Parathyroid adenoma (tissue), 2 donors: ENCODE measurements at regions not wholly inside any gene's neighbourhood (a gene's known extent, or its start where the extent isn't known, plus 50 kb on each side); places are given as distances from the start of the nearest gene placed in this dataset.

ENCODE experiments used
- H2AFZ ChIP-seq: fragments of 300-600 bp; sonication (generic); one replicate; pipeline ENCODE4 v1.7.0; 2017; ENCODE audit warnings: antibody characterized with exemption, mild to moderate bottlenecking
- H3K27ac ChIP-seq: fragments of 300-600 bp; sonication (generic); one replicate; pipeline ENCODE4 v1.7.0; 2017
- H3K27me3 ChIP-seq: fragments of 300-600 bp; sonication (generic); one replicate; pipeline ENCODE4 v1.7.0; 2017; ENCODE audit warnings: low read length; ENCODE audit not compliant: control insufficient read depth, insufficient read depth
- H3K36me3 ChIP-seq: fragments of 300-600 bp; sonication (generic); one replicate; pipeline ENCODE4 v1.7.0; 2017; ENCODE audit warnings: low read length; ENCODE audit not compliant: control insufficient read depth, insufficient read depth
- H3K4me1 ChIP-seq: fragments of 300-600 bp; sonication (generic); one replicate; pipeline ENCODE4 v1.7.0; 2017; ENCODE audit warnings: control low read depth
- H3K4me2 ChIP-seq: fragments of 300-600 bp; sonication (generic); one replicate; pipeline ENCODE4 v1.7.0; 2017; ENCODE audit warnings: low read length
- H3K4me3 ChIP-seq: fragments of 300-600 bp; sonication (generic); one replicate; pipeline ENCODE4 v1.7.0; 2017; ENCODE audit warnings: low read depth, low read length
- H3K79me2 ChIP-seq: fragments of 300-600 bp; sonication (generic); one replicate; pipeline ENCODE4 v1.7.0; 2017; ENCODE audit warnings: control low read depth
- H3K9ac ChIP-seq: fragments of 300-600 bp; sonication (generic); one replicate; pipeline ENCODE4 v1.7.0; 2017; ENCODE audit warnings: mild to moderate bottlenecking
- H3K9me3 ChIP-seq: fragments of 300-600 bp; sonication (generic); one replicate; pipeline ENCODE4 v1.7.0; 2017; ENCODE audit warnings: low read length; ENCODE audit not compliant: control insufficient read depth
- TF ChIP-seq, protein P1 (sequence below): fragments of 300-600 bp; sonication (generic); IDR thresholded peaks from one replicate; pipeline ENCODE4 v1.7.0; 2017; ENCODE audit warnings: antibody characterized with exemption, mild to moderate bottlenecking
- donor health status: primary hyperparathyroidism.

DNA sequence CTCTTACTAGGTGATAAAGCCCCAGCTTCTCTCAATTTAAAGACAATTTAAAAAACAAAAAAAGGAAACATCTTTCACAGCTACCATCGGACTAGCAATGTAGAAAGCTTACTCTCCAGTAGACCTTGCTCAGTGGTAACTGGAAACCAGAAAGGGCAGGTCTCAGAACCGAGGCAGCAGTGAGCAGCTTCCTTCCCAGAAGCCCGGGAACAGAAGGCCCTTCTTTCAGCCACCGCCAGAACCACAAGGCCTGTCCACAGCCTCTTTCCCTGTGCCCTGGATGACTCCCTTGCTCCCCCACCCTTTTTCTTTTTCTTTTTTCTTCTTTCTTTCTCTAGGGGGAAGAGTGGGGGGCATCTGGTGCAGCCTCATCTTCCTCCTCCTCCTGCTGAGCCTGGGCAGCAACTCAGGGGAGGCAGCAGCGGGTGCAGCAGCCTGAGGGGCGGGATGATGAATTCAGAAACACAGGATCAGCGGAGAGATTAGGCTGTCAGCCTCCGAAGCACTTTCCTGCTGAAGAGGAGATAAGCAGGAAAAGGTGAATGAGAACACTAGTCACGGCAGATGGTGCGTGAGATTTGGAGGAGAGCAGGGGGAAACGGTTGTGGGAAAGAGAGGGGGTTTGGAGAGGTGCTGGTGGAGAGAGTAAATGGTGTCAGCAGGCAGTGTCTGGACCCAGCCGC lies 158.5 kb downstream of the ID4 start:
- no peaks in the 10 kb centered on the region for H3K27me3 ChIP-seq
- H3K4me1 ChIP-seq: no peaks in the 10 kb centered on the region
- no peaks in the 10 kb centered on the region for H3K36me3 ChIP-seq
- H3K4me2 ChIP-seq: no peak overlapping the region
- H3K4me3 ChIP-seq: no peak overlapping the region
- no peak overlapping the region for H3K27ac ChIP-seq
- H3K9me3 ChIP-seq: no peaks in the 10 kb centered on the region
- peak overlapping the region; percentile 39 for H2AFZ ChIP-seq
- TF ChIP-seq, protein P1, sequence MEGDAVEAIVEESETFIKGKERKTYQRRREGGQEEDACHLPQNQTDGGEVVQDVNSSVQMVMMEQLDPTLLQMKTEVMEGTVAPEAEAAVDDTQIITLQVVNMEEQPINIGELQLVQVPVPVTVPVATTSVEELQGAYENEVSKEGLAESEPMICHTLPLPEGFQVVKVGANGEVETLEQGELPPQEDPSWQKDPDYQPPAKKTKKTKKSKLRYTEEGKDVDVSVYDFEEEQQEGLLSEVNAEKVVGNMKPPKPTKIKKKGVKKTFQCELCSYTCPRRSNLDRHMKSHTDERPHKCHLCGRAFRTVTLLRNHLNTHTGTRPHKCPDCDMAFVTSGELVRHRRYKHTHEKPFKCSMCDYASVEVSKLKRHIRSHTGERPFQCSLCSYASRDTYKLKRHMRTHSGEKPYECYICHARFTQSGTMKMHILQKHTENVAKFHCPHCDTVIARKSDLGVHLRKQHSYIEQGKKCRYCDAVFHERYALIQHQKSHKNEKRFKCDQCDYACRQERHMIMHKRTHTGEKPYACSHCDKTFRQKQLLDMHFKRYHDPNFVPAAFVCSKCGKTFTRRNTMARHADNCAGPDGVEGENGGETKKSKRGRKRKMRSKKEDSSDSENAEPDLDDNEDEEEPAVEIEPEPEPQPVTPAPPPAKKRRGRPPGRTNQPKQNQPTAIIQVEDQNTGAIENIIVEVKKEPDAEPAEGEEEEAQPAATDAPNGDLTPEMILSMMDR: no peak
- H3K79me2 ChIP-seq: no peaks in the 10 kb centered on the region
- no peak overlapping the region for H3K9ac ChIP-seq

DNA sequence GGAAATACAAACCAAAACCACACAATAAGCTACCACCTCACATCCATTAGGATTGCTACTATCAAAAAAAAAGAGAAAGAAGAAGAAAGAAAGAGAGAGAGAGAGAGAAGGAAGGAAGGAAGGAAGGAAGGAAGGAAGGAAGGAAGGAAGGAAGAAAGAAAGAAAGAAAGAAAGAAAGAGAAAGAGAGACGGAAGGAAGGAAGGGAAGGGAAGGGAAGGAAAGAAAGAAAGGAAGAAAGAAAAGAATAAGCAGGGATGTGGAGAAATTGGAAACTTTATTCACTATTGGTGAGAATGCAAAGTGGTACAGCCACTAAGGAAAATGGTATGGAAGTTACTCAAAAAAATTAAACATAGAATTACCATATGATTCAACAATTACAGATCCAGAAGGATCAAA lies 159.9 kb downstream of the ID4 start:
- H3K27ac ChIP-seq: no peak overlapping the region
- no peaks in the 10 kb centered on the region for H3K79me2 ChIP-seq
- H3K36me3 ChIP-seq: no peaks in the 10 kb centered on the region
- H3K4me1 ChIP-seq: no peaks in the 10 kb centered on the region
- no peak overlapping the region for H3K4me3 ChIP-seq
- no peak overlapping the region for H2AFZ ChIP-seq
- H3K27me3 ChIP-seq: no peaks in the 10 kb centered on the region
- TF ChIP-seq, protein P1: no peak
- H3K9me3 ChIP-seq: no peaks in the 10 kb centered on the region
- no peak overlapping the region for H3K4me2 ChIP-seq
- H3K9ac ChIP-seq: no peak overlapping the region

GRCh38 chr6:19998541-19998940 lies 161.4 kb downstream of the ID4 start:
- H3K4me1 ChIP-seq: no peaks in the 10 kb centered on the region
- H3K4me2 ChIP-seq: no peak overlapping the region
- H3K9me3 ChIP-seq: no peaks in the 10 kb centered on the region
- no peaks in the 10 kb centered on the region for H3K79me2 ChIP-seq
- TF ChIP-seq, protein P1: no peak
- H3K27me3 ChIP-seq: no peaks in the 10 kb centered on the region
- no peak overlapping the region for H3K27ac ChIP-seq
- no peak overlapping the region for H3K4me3 ChIP-seq
- H2AFZ ChIP-seq: no peak overlapping the region
- no peaks in the 10 kb centered on the region for H3K36me3 ChIP-seq
- no peak overlapping the region for H3K9ac ChIP-seq

- H2AFZ ChIP-seq: no peak overlapping the region
- H3K4me3 ChIP-seq: no peak overlapping the region
- no peak overlapping the region for H3K27ac ChIP-seq
- no peaks in the 10 kb centered on the region for H3K27me3 ChIP-seq
- H3K9ac ChIP-seq: no peak overlapping the region
- TF ChIP-seq, protein P1: no peak
- no peaks in the 10 kb centered on the region for H3K36me3 ChIP-seq
- H3K9me3 ChIP-seq: no peaks in the 10 kb centered on the region
- H3K4me2 ChIP-seq: no peak overlapping the region
- H3K79me2 ChIP-seq: no peaks in the 10 kb centered on the region
- no peaks in the 10 kb centered on the region for H3K4me1 ChIP-seq
Observed at GRCh38 chr6:19999319-20000191, 162.4 kb downstream of the ID4 start.
